Raji (cell line): ENCODE measurements at regions not wholly inside any gene's neighbourhood (a gene's known extent, or its start where the extent isn't known, plus 50 kb on each side); places are given as distances from the start of the nearest gene placed in this dataset.

Experiments
- POLR2A ChIP-seq: IDR thresholded peaks from 2 replicates; pipeline ENCODE4 v1.6.1; 2011; ENCODE audit warnings: low read depth, low read length, control low read depth; ENCODE audit not compliant: insufficient read depth

GRCh38 chr13:90438576-90438975, 908.9 kb upstream of the MIR17HG start:
- no peak for TF ChIP-seq POLR2A

DNA sequence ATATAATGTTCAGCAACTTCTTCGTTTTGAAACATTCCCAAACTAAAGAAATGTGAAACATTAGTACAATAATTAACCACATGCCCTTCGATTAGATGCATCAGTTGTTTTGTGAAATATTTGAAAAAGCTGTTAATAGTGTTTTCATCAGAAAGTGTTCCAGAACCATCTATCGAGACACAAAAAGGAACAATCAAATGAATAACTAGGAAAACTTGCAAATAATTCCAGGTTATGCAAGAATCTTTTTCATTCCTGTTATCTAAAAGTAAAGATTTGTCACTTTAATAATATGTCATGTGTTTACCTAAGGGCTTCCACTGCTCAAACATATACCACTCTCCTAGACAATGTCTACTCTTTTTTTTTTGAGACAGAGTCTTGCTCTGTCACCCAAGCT, 904.2 kb upstream of the MIR17HG start:
- no peak for TF ChIP-seq POLR2A

GRCh38 chr13:90444232-90444631, 903.3 kb upstream of the MIR17HG start:
- TF ChIP-seq POLR2A, result no peak

GRCh38 chr13:90445179-90445578, 902.3 kb upstream of the MIR17HG start:
- TF ChIP-seq POLR2A, result no peak

DNA sequence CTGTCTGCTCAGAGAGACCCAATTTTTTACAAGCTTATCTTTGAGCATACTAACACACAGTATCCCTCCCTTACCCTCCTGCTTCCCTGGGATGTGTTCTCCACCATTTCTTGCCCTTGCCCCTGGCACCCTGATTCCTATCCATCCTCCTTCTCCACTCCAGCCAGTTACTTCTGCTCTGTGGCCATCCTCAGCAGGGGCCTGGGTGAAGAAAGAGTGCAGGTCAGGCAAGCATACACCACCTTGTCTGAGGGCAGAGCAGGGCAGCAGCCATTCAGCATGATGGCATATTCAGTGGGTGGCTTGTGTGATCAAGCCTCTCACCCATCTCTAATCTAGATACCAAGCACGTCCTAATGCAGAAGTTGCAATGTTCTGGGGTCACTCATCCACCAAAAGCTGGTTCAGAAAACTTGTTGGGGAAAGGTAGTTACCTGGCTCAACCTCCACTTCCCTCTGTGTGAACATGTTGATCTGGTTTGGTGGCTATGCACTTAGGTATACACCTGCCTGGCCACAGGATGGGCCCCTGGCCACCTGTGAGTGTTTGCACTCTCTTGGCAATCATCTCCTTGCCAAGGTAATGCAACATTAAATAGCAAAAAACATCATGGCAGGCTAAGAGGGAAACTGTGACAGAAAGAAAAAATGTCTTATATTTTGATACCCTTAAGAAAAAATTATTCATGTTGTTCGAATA, 900.3 kb upstream of the MIR17HG start:
- TF ChIP-seq POLR2A, result no peak

GRCh38 chr13:90447734-90448101, 899.8 kb upstream of the MIR17HG start:
- TF ChIP-seq POLR2A, result no peak

- TF ChIP-seq POLR2A, result no peak
These were observed 898.9 kb upstream of the MIR17HG start for GRCh38 chr13:90448466-90449037.

- TF ChIP-seq POLR2A, result no peak
These were observed 894.1 kb upstream of the MIR17HG start for GRCh38 chr13:90453342-90453741.

DNA sequence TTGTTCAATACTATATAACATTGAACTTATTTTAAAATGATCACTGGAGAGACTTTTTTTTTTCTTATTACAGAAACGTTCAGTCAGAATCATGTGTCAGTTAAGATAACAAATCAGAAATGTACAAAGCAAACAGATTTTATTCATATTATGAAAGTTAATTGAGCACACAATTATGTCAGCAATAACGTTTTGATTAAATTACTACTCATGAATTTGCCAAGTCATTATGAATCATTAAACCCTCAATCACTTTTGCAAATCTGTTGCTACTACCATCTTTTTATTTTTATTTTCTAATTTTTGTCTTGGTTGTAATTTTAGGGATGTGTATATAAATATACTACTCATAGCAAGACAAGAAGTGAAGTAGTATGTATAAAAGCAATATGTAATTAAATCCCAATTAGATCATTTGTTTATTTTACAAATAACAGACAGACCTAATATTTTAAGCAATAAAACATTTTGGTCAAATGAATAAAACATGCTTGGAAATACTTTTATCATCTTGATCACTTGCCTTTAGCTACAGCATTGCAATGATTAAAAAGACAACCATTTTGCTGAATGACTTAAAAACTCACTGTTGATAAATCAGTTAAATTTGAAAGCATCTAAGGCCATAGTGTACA, 893.4 kb upstream of the MIR17HG start:
- TF ChIP-seq POLR2A, result no peak

- no peak for TF ChIP-seq POLR2A
These were observed 892.4 kb upstream of the MIR17HG start for GRCh38 chr13:90455067-90455466.

DNA sequence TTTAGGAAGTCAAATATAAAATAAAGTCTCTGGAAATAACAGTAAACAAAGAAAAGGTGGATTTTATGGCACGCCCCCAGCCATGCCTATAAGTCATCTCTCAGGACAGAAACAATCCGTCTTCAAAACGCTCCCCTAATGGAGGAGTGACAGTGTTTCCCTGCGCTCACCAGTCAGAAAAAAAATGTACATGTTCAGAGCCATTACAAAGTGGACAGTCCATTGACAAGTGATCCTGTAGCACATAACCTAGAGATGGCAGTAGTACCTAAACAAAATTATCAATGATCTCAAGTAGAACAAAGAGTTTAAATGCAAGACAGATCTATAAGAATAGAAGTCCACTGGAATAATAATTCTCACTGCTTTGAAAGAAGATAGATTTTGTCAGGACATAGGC, 891.7 kb upstream of the MIR17HG start:
- TF ChIP-seq POLR2A, result no peak

DNA sequence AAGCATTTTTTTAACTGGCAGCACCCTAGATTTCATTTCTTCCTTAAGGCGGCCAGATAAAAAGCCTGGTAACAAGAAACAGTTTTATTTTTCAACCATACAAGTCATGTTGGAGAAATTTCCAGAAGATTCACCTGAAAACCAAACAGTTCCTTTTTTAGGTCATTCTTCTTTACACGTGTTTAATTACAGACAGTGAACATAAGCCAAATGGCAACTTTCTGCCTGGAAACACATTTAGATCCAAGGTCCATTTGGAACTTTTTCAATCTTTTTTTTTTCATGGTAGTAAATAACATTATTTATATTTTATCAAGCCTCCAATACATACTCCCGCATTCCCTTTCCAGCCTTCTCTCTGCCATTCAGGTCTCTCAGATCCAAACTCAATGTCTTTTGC, 886.1 kb upstream of the MIR17HG start:
- TF ChIP-seq POLR2A, result no peak

DNA sequence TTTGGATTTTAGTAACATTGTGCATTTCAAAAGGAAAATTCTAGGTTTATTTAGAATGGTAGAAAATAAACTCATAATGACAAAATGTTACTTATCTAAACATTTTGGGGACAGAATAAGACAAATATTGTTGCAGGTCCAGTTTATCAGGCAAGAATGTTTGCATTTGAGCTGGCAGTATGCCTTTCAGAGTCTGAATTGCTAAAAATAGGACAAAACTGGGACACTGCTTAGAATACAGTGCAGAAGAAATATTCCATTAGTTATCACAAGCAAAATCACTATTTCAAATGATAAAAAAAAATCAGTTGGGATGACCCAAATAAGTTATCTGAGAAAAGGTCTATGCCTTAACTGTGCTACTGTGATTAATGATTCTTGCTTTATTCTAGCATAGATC, 870.3 kb upstream of the MIR17HG start:
- TF ChIP-seq POLR2A, result no peak

GRCh38 chr13:90483906-90484305, 863.6 kb upstream of the MIR17HG start:
- no peak for TF ChIP-seq POLR2A

DNA sequence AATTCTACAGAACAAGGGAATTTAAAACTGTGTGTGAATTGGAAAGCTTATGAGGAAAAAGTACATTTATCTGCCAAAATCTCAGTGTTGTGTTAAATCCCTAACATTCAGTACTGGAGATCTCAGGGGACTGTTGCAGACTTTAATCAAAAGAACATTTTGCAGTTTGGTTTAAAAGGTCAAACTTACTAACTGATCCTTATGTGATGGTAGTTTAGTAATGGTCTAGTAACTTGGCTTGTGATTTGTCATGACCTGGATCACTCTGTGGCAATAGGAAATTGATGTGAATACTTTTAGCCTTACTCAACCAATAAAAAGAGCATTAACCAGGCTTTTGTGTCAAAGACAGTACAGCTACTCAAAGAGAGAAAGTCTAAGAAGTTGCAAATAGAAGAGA, 862.1 kb upstream of the MIR17HG start:
- TF ChIP-seq POLR2A, result no peak

GRCh38 chr13:90492872-90493271, 854.6 kb upstream of the MIR17HG start:
- no peak for TF ChIP-seq POLR2A
